Choroid plexus epithelial cell (primary cell): ENCODE measurements at regions not wholly inside any gene's neighbourhood (a gene's known extent, or its start where the extent isn't known, plus 50 kb on each side); places are given as distances from the start of the nearest gene placed in this dataset.

Source experiments
- DNase-seq: peaks from one replicate; pipeline ENCODE4 v3.0.0-alpha.2; 2010; ENCODE audit warnings: low read depth
- H3K4me3 ChIP-seq: 2 replicates; pipeline ENCODE4 v1.5.1; 2011; ENCODE audit warnings: low read depth, mild to moderate bottlenecking, control low read depth, low read length, moderate library complexity
- CTCF ChIP-seq: conservative IDR thresholded peaks from 2 replicates; pipeline ENCODE4 v1.5.1; 2011; ENCODE audit warnings: low read depth, mild to moderate bottlenecking, control low read depth, inconsistent platforms, low read length, moderate library complexity

- H3K4me3 ChIP-seq: no peak overlapping the region
- peak; percentile 8 for DNase-seq
- no peak for TF ChIP-seq CTCF
Measured at GRCh38 chr1:219040291-219040690, 133.4 kb upstream of the LYPLAL1 start.

- TF ChIP-seq CTCF: no peak
- no peak overlapping the region for H3K4me3 ChIP-seq
- peak; percentile 95 for DNase-seq
Measured at GRCh38 chr1:219041141-219041540, 132.5 kb upstream of the LYPLAL1 start.

- peak; percentile 91 for DNase-seq
- no peak overlapping the region for H3K4me3 ChIP-seq
- TF ChIP-seq CTCF: no peak
Measured at GRCh38 chr1:219041818-219042217, 131.9 kb upstream of the LYPLAL1 start.

GRCh38 chr1:219042769-219043168, 130.9 kb upstream of the LYPLAL1 start:
- no peak overlapping the region for H3K4me3 ChIP-seq
- TF ChIP-seq CTCF: no peak
- DNase-seq: no peak

- TF ChIP-seq CTCF: no peak
Measured at GRCh38 chr1:219045246-219045645, 128.4 kb upstream of the LYPLAL1 start.

GRCh38 chr1:219049501-219049900, 124.2 kb upstream of the LYPLAL1 start:
- H3K4me3 ChIP-seq: no peak overlapping the region
- no peak for TF ChIP-seq CTCF
- DNase-seq: no peak

More at GRCh38 chr1:219045246-219045645, 128.4 kb upstream of the LYPLAL1 start:
- H3K4me3 ChIP-seq: no peak overlapping the region
- DNase-seq: no peak

GRCh38 chr1:219050086-219050821, 123.4 kb upstream of the LYPLAL1 start:
- DNase-seq: no peak
- no peak overlapping the region for H3K4me3 ChIP-seq
- no peak for TF ChIP-seq CTCF
